Chondrocyte (in vitro differentiated cells): ENCODE measurements at regions not wholly inside any gene's neighbourhood (a gene's known extent, or its start where the extent isn't known, plus 50 kb on each side); places are given as distances from the start of the nearest gene placed in this dataset.
"Not testable (repeated sequence)": the region's sequence is repeated elsewhere in the genome, so short reads cannot be mapped to it uniquely, and the experiment has no call there.

ENCODE experiments used
- DNase-seq: peaks from one replicate; pipeline ENCODE4 v3.0.0; 2021; ENCODE audit warnings: mixed read lengths, low spot score
- H3K27ac Mint-ChIP-seq: one replicate; pipeline ENCODE4 v1.8.0; 2021; ENCODE audit warnings: mild to moderate bottlenecking, moderate library complexity, mixed read lengths; ENCODE audit not compliant: unreplicated experiment
- H3K27me3 Mint-ChIP-seq: 2 replicates; pipeline ENCODE4 v1.8.0; 2021; ENCODE audit warnings: low read depth, mixed read lengths
- H3K36me3 Mint-ChIP-seq: 2 replicates; pipeline ENCODE4 v1.8.0; 2021; ENCODE audit warnings: low read depth, mixed read lengths
- H3K4me1 Mint-ChIP-seq: 2 replicates; pipeline ENCODE4 v1.8.0; 2021; ENCODE audit warnings: low read depth, mild to moderate bottlenecking, mixed read lengths
- H3K4me3 Mint-ChIP-seq: one replicate; pipeline ENCODE4 v1.8.0; 2021; ENCODE audit warnings: mild to moderate bottlenecking, moderate library complexity, mixed read lengths; ENCODE audit not compliant: unreplicated experiment
- H3K9me3 Mint-ChIP-seq: 2 replicates; pipeline ENCODE4 v1.8.0; 2021; ENCODE audit warnings: low read depth, mixed read lengths
- CTCF ChIP-seq: fragments of 200-600 bp; sonication (generic); IDR thresholded peaks from 2 replicates; pipeline ENCODE4 v1.5.0; 2021; ENCODE audit warnings: antibody characterized with exemption, mild to moderate bottlenecking, moderate library complexity

- no peaks in the 10 kb centered on the region for H3K27me3 Mint-ChIP-seq
- H3K4me3 Mint-ChIP-seq: no peak overlapping the region
- H3K4me1 Mint-ChIP-seq: no peaks in the 10 kb centered on the region
- H3K27ac Mint-ChIP-seq: no peak overlapping the region
- no peak for DNase-seq
- H3K9me3 Mint-ChIP-seq: peaks cover 38% of the 10 kb centered on the region
- TF ChIP-seq CTCF: no peak
- H3K36me3 Mint-ChIP-seq: peaks cover 10% of the 10 kb centered on the region
Observed at GRCh38 chr1:118459871-118460270, 274.8 kb upstream of the SPAG17 start.

- not testable (repeated sequence) for H3K4me1 Mint-ChIP-seq, H3K36me3 Mint-ChIP-seq, DNase-seq, H3K27me3 Mint-ChIP-seq, H3K27ac Mint-ChIP-seq, H3K4me3 Mint-ChIP-seq
- peaks cover 25% of the 10 kb centered on the region for H3K9me3 Mint-ChIP-seq
Observed at GRCh38 chr1:118453856-118454255, 268.8 kb upstream of the SPAG17 start.

DNA sequence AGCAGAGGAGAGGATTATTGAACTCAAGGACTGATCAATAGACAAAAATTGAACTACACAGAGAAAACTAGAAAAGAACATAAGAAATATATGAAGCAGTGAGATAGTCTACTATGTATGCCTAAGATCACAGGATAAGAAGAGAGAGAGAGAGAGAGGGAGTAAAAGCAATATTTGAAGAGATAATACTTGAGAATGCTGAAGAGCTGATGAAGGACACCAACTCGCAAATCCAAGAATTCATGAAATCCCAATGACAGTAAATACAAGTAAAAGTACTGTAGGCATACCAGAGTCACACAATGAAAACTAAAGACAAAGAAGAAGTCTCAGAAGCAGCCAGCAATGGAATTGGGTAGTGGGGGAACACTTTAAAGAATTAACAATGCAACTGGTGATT is 260.1 kb upstream of the SPAG17 start:
- Mint-ChIP-seq H3K4me1 (no peaks in the 10 kb centered on the region), H3K9me3 (peaks cover 17% of the 10 kb centered on the region)

GRCh38 chr1:118442214-118442613 is 257.2 kb upstream of the SPAG17 start:
- Mint-ChIP-seq H3K27me3 (peaks cover 2% of the 10 kb centered on the region), H3K27ac (no peak overlapping the region), H3K9me3 (peaks cover 4% of the 10 kb centered on the region), H3K4me3 (no peak overlapping the region), H3K36me3 (no peaks in the 10 kb centered on the region), H3K4me1 (no peaks in the 10 kb centered on the region)
- TF ChIP-seq CTCF: no peak
- no peak for DNase-seq

More for the DNA sequence above, 260.1 kb upstream of the SPAG17 start:
- Mint-ChIP-seq H3K4me3 (no peak overlapping the region), H3K27me3 (peaks cover 2% of the 10 kb centered on the region), H3K36me3 (peaks cover 2% of the 10 kb centered on the region), H3K27ac (no peak overlapping the region)
- DNase-seq: no peak
- TF ChIP-seq CTCF: no peak

- no peak for DNase-seq
- Mint-ChIP-seq H3K27me3 (peaks cover 2% of the 10 kb centered on the region), H3K4me1 (no peaks in the 10 kb centered on the region), H3K27ac (no peak overlapping the region), H3K4me3 (no peak overlapping the region), H3K36me3 (no peaks in the 10 kb centered on the region), H3K9me3 (no peaks in the 10 kb centered on the region)
- TF ChIP-seq CTCF: no peak
Observed at GRCh38 chr1:118437664-118438063, 252.6 kb upstream of the SPAG17 start.

- no peaks in the 10 kb centered on the region for H3K4me1 Mint-ChIP-seq
- H3K27ac Mint-ChIP-seq: no peak overlapping the region
- H3K36me3 Mint-ChIP-seq: no peaks in the 10 kb centered on the region
- TF ChIP-seq CTCF: no peak
- H3K27me3 Mint-ChIP-seq: no peaks in the 10 kb centered on the region
- no peak overlapping the region for H3K4me3 Mint-ChIP-seq
- H3K9me3 Mint-ChIP-seq: no peaks in the 10 kb centered on the region
- DNase-seq: no peak
Observed at GRCh38 chr1:118429856-118430255, 244.8 kb upstream of the SPAG17 start.
